ENCODE measurements at regions not wholly inside any gene's neighbourhood (a gene's known extent, or its start where the extent isn't known, plus 50 kb on each side); places are given as distances from the start of the nearest gene placed in this dataset.

DNA sequence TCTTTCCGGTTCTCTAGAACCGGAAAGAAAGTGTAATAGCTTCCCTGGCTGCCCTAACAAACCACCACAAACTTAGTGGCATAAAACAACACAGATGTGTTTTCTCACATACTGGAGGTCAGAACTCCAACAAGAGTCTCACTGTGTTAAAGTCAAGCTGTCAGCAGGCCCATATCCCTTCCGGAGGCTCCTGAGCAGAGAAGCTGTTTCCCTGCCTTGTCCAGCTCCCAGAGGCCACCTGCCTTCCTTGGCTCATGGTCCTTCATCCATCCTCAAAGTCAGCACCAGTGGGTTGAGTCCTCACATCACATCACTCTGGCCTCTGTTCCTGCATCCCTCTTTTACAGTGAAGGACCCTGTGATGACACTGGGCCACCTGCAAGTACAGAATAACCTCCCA, 49.8 kb upstream of the HMX1 start:
- DNase-seq (ENCODE audit: low read depth in 2 of 2): no peak

All from stimulated activated CD8-positive, alpha-beta memory T cell treated with anti-CD3 and anti-CD28 coated beads, Interleukin-2, amount 100 ng/mL, for 1 hour (primary cell).